HCT116 (cell line): ENCODE measurements at regions not wholly inside any gene's neighbourhood (a gene's known extent, or its start where the extent isn't known, plus 50 kb on each side); places are given as distances from the start of the nearest gene placed in this dataset.

ENCODE experiments used
- ATAC-seq: fragments of 200-7000 bp; cut with Tn5 transposase; 2 replicates; pipeline ENCODE4 v1.9.1; 2020; ENCODE audit warnings: mild to moderate bottlenecking, moderate library complexity
- BruUV-seq: library from RNA; stranded (reverse); fragments of 400-500 nt; replicated peaks from 2 replicates; lab custom pipeline; 2021; lab: Mats Ljungman, UMichigan
- CTCF ChIA-PET: fragments of 300-600 bp; sonication (Branson Sonifier 250); formaldehyde crosslinking; loops from one replicate; lab custom pipeline; 2021; ENCODE audit warnings: antibody characterized with exemption; lab: Charles Lee
- POLR2A ChIA-PET: fragments of 300-600, 350-600 bp; sonication (Branson Sonifier 250); formaldehyde crosslinking; loops from one replicate; lab custom pipeline; 2021; ENCODE audit warnings: antibody characterized with exemption; lab: Charles Lee
- RAD21 ChIA-PET, 2 experiments: fragments of 300-600 bp; sonication (Branson Sonifier 250); formaldehyde crosslinking; loops; one replicate each; lab custom pipeline; 2023; ENCODE audit warnings: low total read pairs in 2 of 2; ENCODE audit not compliant: uncharacterized antibody in 2 of 2, unreplicated experiment in 2 of 2, low non-redundant PET in 1 of 2; lab: Charles Lee
- DNase-seq: peaks from one replicate; pipeline ENCODE4 v3.0.0-alpha.2; 2010; ENCODE audit warnings: low read depth, low spot score
- H2AFZ ChIP-seq: fragments of 200-600 bp; shearing (Covaris generic), sonication (generic); 2 replicates; pipeline ENCODE4 v1.6.1; 2017; ENCODE audit warnings: low read depth, mixed run types, mixed read lengths, antibody characterized with exemption, low read length; ENCODE audit not compliant: poor library complexity, severe bottlenecking
- H3K27ac ChIP-seq: 2 replicates; pipeline ENCODE4 v1.5.1; 2012; ENCODE audit warnings: low read depth, low read length
- H3K27me3 ChIP-seq: fragments of 200-600 bp; sonication (generic); 2 replicates; pipeline ENCODE4 v1.6.1; 2016; ENCODE audit warnings: mixed run types, low read length, mixed read lengths; ENCODE audit not compliant: insufficient read depth
- H3K36me3 ChIP-seq, 2 experiments: fragments of 200-500 bp in 1 of 2; fragments of 200-600 bp in 1 of 2; sonication (Bioruptor generic) in 1 of 2; sonication (generic) in 1 of 2; 2 replicates each; pipeline versions ENCODE4 v1.5.1 to v1.6.1; 2014 to 2016; ENCODE audit warnings: low read length in 2 of 2, inconsistent platforms in 1 of 2, mixed read lengths in 1 of 2, mixed run types in 1 of 2; ENCODE audit not compliant: insufficient read depth in 2 of 2, control insufficient read depth in 1 of 2
- H3K4me1 ChIP-seq, 2 experiments: fragments of 200-600 bp in 1 of 2; sonication (generic) in 1 of 2; 2 replicates each; pipeline versions ENCODE4 v1.5.1 to v1.6.1; 2012 to 2017; ENCODE audit warnings: low read length in 2 of 2, inconsistent platforms in 1 of 2, mild to moderate bottlenecking in 1 of 2, mixed read lengths in 1 of 2, mixed run types in 1 of 2, moderate library complexity in 1 of 2; ENCODE audit not compliant: insufficient read depth in 2 of 2, control insufficient read depth in 1 of 2
- H3K4me2 ChIP-seq: fragments of 200-600 bp; sonication (generic); 2 replicates; pipeline ENCODE4 v1.6.1; 2017; ENCODE audit warnings: mixed run types, low read length, mixed read lengths
- H3K4me3 ChIP-seq, 2 experiments: fragments of 200-600 bp in 1 of 2; sonication (generic) in 1 of 2; replicated peaks in 1 of 2; 2 replicates each; pipeline ENCODE4 v1.5.1; 2011 to 2016; ENCODE audit warnings: low read length in 2 of 2, control low read depth in 1 of 2, low read depth in 1 of 2, mild to moderate bottlenecking in 1 of 2, mixed read lengths in 1 of 2, mixed run types in 1 of 2
- H3K79me2 ChIP-seq: fragments of 200-600 bp; sonication (generic); 2 replicates; pipeline ENCODE4 v1.6.1; 2017; ENCODE audit warnings: mild to moderate bottlenecking, mixed run types, low read length, moderate library complexity, mixed read lengths; ENCODE audit not compliant: insufficient read depth
- H3K9ac ChIP-seq: fragments of 200-600 bp; sonication (generic); 2 replicates; pipeline ENCODE4 v1.6.1; 2016; ENCODE audit warnings: low read length, mixed read lengths
- H3K9me2 ChIP-seq: fragments of 200-600 bp; sonication (generic), shearing (Covaris generic); 2 replicates; pipeline ENCODE4 v1.6.1; 2017; ENCODE audit warnings: mixed run types, mild to moderate bottlenecking, moderate library complexity; ENCODE audit not compliant: insufficient read depth
- H3K9me3 ChIP-seq, 2 experiments: fragments of 200-500 bp in 1 of 2; fragments of 200-600 bp in 1 of 2; sonication (Bioruptor generic) in 1 of 2; sonication (generic) in 1 of 2; 2 replicates each; pipeline ENCODE4 v1.6.1; 2014 to 2017; ENCODE audit warnings: low read length in 2 of 2, mixed read lengths in 2 of 2, inconsistent platforms in 1 of 2, low read depth in 1 of 2, mild to moderate bottlenecking in 1 of 2, mixed run types in 1 of 2, moderate library complexity in 1 of 2; ENCODE audit not compliant: control insufficient read depth in 1 of 2, insufficient read depth in 1 of 2
- H4K20me1 ChIP-seq: fragments of 200-600 bp; sonication (generic), shearing (Covaris generic); 2 replicates; pipeline ENCODE4 v1.6.1; 2017; ENCODE audit warnings: mixed run types, mild to moderate bottlenecking, moderate library complexity; ENCODE audit not compliant: insufficient read depth
- EGR1 ChIP-seq: IDR thresholded peaks from 2 replicates; pipeline ENCODE4 v1.6.1; 2012; ENCODE audit warnings: low read depth
- ELF1 ChIP-seq: IDR thresholded peaks from 2 replicates; pipeline ENCODE4 v1.6.1; 2012; ENCODE audit warnings: low read depth, borderline replicate concordance
- RAD21 ChIP-seq: IDR thresholded peaks from 2 replicates; pipeline ENCODE4 v1.6.1; 2012; ENCODE audit warnings: low read depth, mild to moderate bottlenecking
- SRF ChIP-seq: IDR thresholded peaks from 2 replicates; pipeline ENCODE4 v1.6.1; 2012; ENCODE audit warnings: low read depth
- TCF7L2 ChIP-seq: IDR thresholded peaks from 2 replicates; pipeline ENCODE4 v1.7.0; 2011; ENCODE audit warnings: borderline replicate concordance, inconsistent platforms; ENCODE audit not compliant: insufficient read depth, insufficient read length; ENCODE audit errors: extremely low read depth
- intact Hi-C: fragments of 100-400 bp; cut with micrococcal nuclease; formaldehyde crosslinking; loops from 2 replicates; pipeline ENCODE4 v1.10.0; 2022
- TF ChIP-seq, protein P1 (sequence below): IDR thresholded peaks from 2 replicates; pipeline ENCODE4 v1.6.1; 2011; ENCODE audit warnings: mild to moderate bottlenecking, low read length, moderate library complexity; ENCODE audit not compliant: insufficient replicate concordance; ENCODE audit errors: extremely low read depth
- TF ChIP-seq, protein P2 (sequence below): IDR thresholded peaks from 2 replicates; pipeline ENCODE4 v1.6.1; 2012
- TF ChIP-seq, protein P3 (sequence below), 3 experiments: fragments of 200-600 bp in 1 of 3; sonication (generic) in 1 of 3; IDR thresholded peaks in 2 of 3; conservative IDR thresholded peaks in 1 of 3; 2 replicates each; pipeline ENCODE4 v1.5.1; 2012 to 2017; ENCODE audit warnings: low read depth in 2 of 3, low read length in 2 of 3, antibody characterized with exemption in 1 of 3, borderline replicate concordance in 1 of 3, control low read depth in 1 of 3, mild to moderate bottlenecking in 1 of 3, mixed read lengths in 1 of 3, mixed run types in 1 of 3, moderate library complexity in 1 of 3; ENCODE audit not compliant: insufficient read depth in 1 of 3

DNA sequence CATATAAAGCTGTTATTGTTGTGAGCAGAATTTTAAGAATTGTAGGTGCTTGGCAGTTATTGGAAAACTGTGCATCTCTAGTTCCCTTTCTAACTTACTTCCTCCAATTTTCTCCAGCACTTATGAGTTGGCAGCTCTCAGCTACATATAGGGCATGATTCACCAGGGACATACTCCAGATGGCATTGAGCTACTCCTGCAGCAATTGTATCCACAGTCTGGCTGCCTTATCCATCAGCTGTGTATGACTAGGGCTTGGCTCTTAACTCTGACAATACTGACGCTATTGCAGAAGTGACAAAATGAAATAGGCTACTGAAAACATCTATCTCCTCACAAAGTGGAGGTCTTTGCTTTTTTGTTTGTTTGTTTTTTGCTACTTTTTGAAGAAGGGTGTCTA, 276.7 kb downstream of the POU4F1 start:
- Histone ChIP-seq H4K20me1 (no peaks in the 10 kb centered on the region), H3K9ac (no peak overlapping the region), H3K27me3 (no peaks in the 10 kb centered on the region), H3K79me2 (no peaks in the 10 kb centered on the region), H3K27ac (no peak overlapping the region), H3K4me1 (no peaks in the 10 kb centered on the region), H3K9me3 (peaks cover 0 to 5% of the 10 kb centered on the region in 2 experiments; a peak in 1 of 4 replicates), H2AFZ (no peak overlapping the region), H3K9me2 (no peaks in the 10 kb centered on the region), H3K36me3 (no peaks in the 10 kb centered on the region), H3K4me2 (no peak overlapping the region), H3K4me3 (no peak overlapping the region)
- TF ChIP-seq RAD21 (no peak), ELF1 (no peak), EGR1 (no peak), TCF7L2 (no peak), SRF (no peak)
- TF ChIP-seq, protein P1, sequence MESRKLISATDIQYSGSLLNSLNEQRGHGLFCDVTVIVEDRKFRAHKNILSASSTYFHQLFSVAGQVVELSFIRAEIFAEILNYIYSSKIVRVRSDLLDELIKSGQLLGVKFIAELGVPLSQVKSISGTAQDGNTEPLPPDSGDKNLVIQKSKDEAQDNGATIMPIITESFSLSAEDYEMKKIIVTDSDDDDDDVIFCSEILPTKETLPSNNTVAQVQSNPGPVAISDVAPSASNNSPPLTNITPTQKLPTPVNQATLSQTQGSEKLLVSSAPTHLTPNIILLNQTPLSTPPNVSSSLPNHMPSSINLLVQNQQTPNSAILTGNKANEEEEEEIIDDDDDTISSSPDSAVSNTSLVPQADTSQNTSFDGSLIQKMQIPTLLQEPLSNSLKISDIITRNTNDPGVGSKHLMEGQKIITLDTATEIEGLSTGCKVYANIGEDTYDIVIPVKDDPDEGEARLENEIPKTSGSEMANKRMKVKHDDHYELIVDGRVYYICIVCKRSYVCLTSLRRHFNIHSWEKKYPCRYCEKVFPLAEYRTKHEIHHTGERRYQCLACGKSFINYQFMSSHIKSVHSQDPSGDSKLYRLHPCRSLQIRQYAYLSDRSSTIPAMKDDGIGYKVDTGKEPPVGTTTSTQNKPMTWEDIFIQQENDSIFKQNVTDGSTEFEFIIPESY = no peak
- TF ChIP-seq, protein P2, sequence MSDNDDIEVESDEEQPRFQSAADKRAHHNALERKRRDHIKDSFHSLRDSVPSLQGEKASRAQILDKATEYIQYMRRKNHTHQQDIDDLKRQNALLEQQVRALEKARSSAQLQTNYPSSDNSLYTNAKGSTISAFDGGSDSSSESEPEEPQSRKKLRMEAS = no peak
- TF ChIP-seq, protein P3, sequence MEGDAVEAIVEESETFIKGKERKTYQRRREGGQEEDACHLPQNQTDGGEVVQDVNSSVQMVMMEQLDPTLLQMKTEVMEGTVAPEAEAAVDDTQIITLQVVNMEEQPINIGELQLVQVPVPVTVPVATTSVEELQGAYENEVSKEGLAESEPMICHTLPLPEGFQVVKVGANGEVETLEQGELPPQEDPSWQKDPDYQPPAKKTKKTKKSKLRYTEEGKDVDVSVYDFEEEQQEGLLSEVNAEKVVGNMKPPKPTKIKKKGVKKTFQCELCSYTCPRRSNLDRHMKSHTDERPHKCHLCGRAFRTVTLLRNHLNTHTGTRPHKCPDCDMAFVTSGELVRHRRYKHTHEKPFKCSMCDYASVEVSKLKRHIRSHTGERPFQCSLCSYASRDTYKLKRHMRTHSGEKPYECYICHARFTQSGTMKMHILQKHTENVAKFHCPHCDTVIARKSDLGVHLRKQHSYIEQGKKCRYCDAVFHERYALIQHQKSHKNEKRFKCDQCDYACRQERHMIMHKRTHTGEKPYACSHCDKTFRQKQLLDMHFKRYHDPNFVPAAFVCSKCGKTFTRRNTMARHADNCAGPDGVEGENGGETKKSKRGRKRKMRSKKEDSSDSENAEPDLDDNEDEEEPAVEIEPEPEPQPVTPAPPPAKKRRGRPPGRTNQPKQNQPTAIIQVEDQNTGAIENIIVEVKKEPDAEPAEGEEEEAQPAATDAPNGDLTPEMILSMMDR (IDR thresholded peaks at IDR 0.05 in 2 of 3, conservative IDR thresholded peaks at IDR 0.05 in 1 of 3; ENCODE audit: borderline replicate concordance in 1 of 3, insufficient read depth in 1 of 3, low read depth in 2 of 3, low read length in 2 of 3) = no peak
- ChIA-PET POLR2A (no interaction called here), CTCF (no interaction called here), RAD21 (no interaction called here)
- ATAC-seq = no peak
- no peak for DNase-seq
- BruUV-seq = no TSS peak
- intact Hi-C loops = no loop called here
